Ascending aorta (tissue), 2 donors: ENCODE measurements at regions not wholly inside any gene's neighbourhood (a gene's known extent, or its start where the extent isn't known, plus 50 kb on each side); places are given as distances from the start of the nearest gene placed in this dataset.
A peak's percentile ranks its signal among the peaks of the same experiment; 100 is the strongest.

Experiments
- DNase-seq, 2 donors: peaks; one replicate each; pipeline ENCODE4 v3.0.0-alpha.2; 2019; ENCODE audit warnings: low spot score in 2 of 2
- H3K27ac ChIP-seq, 2 donors: fragments of 200-600 bp; sonication (generic); one replicate each; pipeline ENCODE4 v1.5.1; 2016 to 2017; ENCODE audit warnings: mild to moderate bottlenecking in 1 of 2
- H3K27me3 ChIP-seq: fragments of 200-600 bp; sonication (generic); one replicate; pipeline ENCODE4 v1.5.1; 2017
- H3K36me3 ChIP-seq, 2 donors: fragments of 200-600 bp; sonication (generic); one replicate each; pipeline ENCODE4 v1.5.1; 2016
- H3K4me1 ChIP-seq, 2 donors: fragments of 200-600 bp; sonication (generic); one replicate each; pipeline ENCODE4 v1.5.1; 2016 to 2017; ENCODE audit warnings: mild to moderate bottlenecking in 1 of 2
- H3K4me3 ChIP-seq, 2 donors: fragments of 200-600 bp; sonication (generic); one replicate each; pipeline ENCODE4 v1.5.1; 2016 to 2017; ENCODE audit warnings: mild to moderate bottlenecking in 1 of 2
- H3K9me3 ChIP-seq, 2 donors: fragments of 200-600 bp; sonication (generic); one replicate each; pipeline ENCODE4 v1.5.1; 2016
- CTCF ChIP-seq, 3 experiments: fragments of 200-600 bp in 2 of 3; fragments of 450-650 bp in 1 of 3; sonication (generic) in 2 of 3; IDR thresholded peaks; one replicate each; pipeline ENCODE4 v1.5.1; 2016 to 2019; ENCODE audit warnings: antibody characterized with exemption in 3 of 3, mild to moderate bottlenecking in 1 of 3, moderate library complexity in 1 of 3
- intact Hi-C: fragments of 100-400 bp; cut with DNase I; formaldehyde crosslinking; loops from one replicate; pipeline ENCODE4 v1.15.1; 2023

GRCh38 chr17:6204203-6204722 lies 134.1 kb downstream of the WSCD1 start:
- no peak for DNase-seq
- H3K9me3 ChIP-seq, result no peaks in the 10 kb centered on the region
- H3K4me1 ChIP-seq, result no peaks in the 10 kb centered on the region
- H3K27ac ChIP-seq, result no peak overlapping the region
- no peaks in the 10 kb centered on the region for H3K27me3 ChIP-seq
- intact Hi-C loops, result no loop called here
- TF ChIP-seq CTCF (IDR thresholded peaks at IDR 0.05), result no peak
- H3K4me3 ChIP-seq, result no peak overlapping the region
- H3K36me3 ChIP-seq, result no peaks in the 10 kb centered on the region

DNA sequence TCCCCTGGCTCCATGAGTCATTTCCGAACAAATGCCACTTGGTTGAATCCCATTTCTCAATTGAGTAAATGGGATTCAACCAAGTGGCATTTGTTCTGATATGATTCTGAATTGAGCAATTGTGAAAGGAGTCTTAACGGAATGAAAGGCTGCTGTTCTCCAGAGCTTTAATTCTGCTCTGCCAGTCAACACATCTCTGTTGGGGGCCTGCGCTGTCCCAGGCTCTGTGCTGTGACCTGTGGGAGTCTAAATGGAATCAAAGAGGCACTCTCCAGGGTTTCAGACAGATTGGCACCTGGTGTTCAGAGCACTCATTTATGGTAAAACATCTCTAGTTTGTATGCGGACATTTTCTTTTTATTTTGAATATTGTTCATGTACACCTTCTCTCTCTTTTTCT lies 126.2 kb downstream of the WSCD1 start:
- H3K36me3 ChIP-seq, result no peaks in the 10 kb centered on the region
- H3K4me1 ChIP-seq, result no peaks in the 10 kb centered on the region
- no peaks in the 10 kb centered on the region for H3K27me3 ChIP-seq
- intact Hi-C loops, result no loop called here
- no peak for DNase-seq
- H3K9me3 ChIP-seq, result no peaks in the 10 kb centered on the region
- no peak overlapping the region for H3K27ac ChIP-seq
- no peak overlapping the region for H3K4me3 ChIP-seq
- TF ChIP-seq CTCF (IDR thresholded peaks at IDR 0.05), result no peak

GRCh38 chr17:6195123-6195522 lies 124.9 kb downstream of the WSCD1 start:
- no peak for DNase-seq
- TF ChIP-seq CTCF (IDR thresholded peaks at IDR 0.05), result no peak
- intact Hi-C loops, result no loop called here
- no peak overlapping the region for H3K4me3 ChIP-seq
- no peaks in the 10 kb centered on the region for H3K4me1 ChIP-seq
- H3K27ac ChIP-seq, result no peak overlapping the region
- H3K36me3 ChIP-seq, result no peaks in the 10 kb centered on the region
- H3K27me3 ChIP-seq, result no peaks in the 10 kb centered on the region
- H3K9me3 ChIP-seq, result no peaks in the 10 kb centered on the region

GRCh38 chr17:6191405-6192324 lies 121.5 kb downstream of the WSCD1 start:
- no peak for DNase-seq

GRCh38 chr17:6187836-6188235 lies 117.7 kb downstream of the WSCD1 start:
- peak in 1 of 2 donors; percentile 24 for DNase-seq
- Histone ChIP-seq H3K27ac (no peak overlapping the region), H3K4me1 (no peaks in the 10 kb centered on the region), H3K27me3 (no peaks in the 10 kb centered on the region), H3K36me3 (no peaks in the 10 kb centered on the region), H3K4me3 (no peak overlapping the region), H3K9me3 (no peaks in the 10 kb centered on the region)
- TF ChIP-seq CTCF (IDR thresholded peaks at IDR 0.05), result no peak
- intact Hi-C loops, result no loop called here

More at GRCh38 chr17:6191405-6192324, 121.5 kb downstream of the WSCD1 start:
- H3K27me3 ChIP-seq, result no peaks in the 10 kb centered on the region
- no peaks in the 10 kb centered on the region for H3K9me3 ChIP-seq
- H3K4me3 ChIP-seq, result no peak overlapping the region
- H3K4me1 ChIP-seq, result no peaks in the 10 kb centered on the region
- no peak overlapping the region for H3K27ac ChIP-seq
- intact Hi-C loops, result no loop called here
- H3K36me3 ChIP-seq, result no peaks in the 10 kb centered on the region
- no peak for TF ChIP-seq CTCF (IDR thresholded peaks at IDR 0.05)
